A549 (cell line): ENCODE measurements at regions not wholly inside any gene's neighbourhood (a gene's known extent, or its start where the extent isn't known, plus 50 kb on each side); places are given as distances from the start of the nearest gene placed in this dataset.

Experiments
- CTCF ChIP-seq: fragments of >200 bp; sonication (Bioruptor Twin); formaldehyde crosslinking; IDR thresholded peaks from 3 replicates; pipeline ENCODE4 v1.5.1; 2016
- POLR2A ChIP-seq: IDR thresholded peaks from 2 replicates; pipeline ENCODE4 v1.6.1; 2012; ENCODE audit warnings: mild to moderate bottlenecking, low read length

- TF ChIP-seq POLR2A (no peak), CTCF (no peak)
These were observed 346.6 kb upstream of the TNRC6C start for GRCh38 chr17:77611791-77612502.
